Activated CD8-positive, alpha-beta T cell treated with anti-CD3 and anti-CD28 coated beads for 36 hours (primary cell): ENCODE measurements at regions not wholly inside any gene's neighbourhood (a gene's known extent, or its start where the extent isn't known, plus 50 kb on each side); places are given as distances from the start of the nearest gene placed in this dataset.
"Not testable (repeated sequence)": the region's sequence is repeated elsewhere in the genome, so short reads cannot be mapped to it uniquely, and the experiment has no call there.

Experiments
- ATAC-seq: fragments of 200-7000 bp; cut with Tn5 transposase; one replicate; pipeline ENCODE4 v1.10.0; 2021; ENCODE audit warnings: mild to moderate bottlenecking, moderate library complexity
- CTCF ChIA-PET: fragments of 350-600 bp; sonication (Branson Sonifier 250); formaldehyde crosslinking; loops from one replicate; lab custom pipeline; 2021; ENCODE audit warnings: antibody characterized with exemption; lab: Charles Lee
- POLR2A ChIA-PET: fragments of 350-600 bp; sonication (Branson Sonifier 250); formaldehyde crosslinking; loops from one replicate; lab custom pipeline; 2021; ENCODE audit warnings: antibody characterized with exemption; lab: Charles Lee
- DNase-seq: peaks from one replicate; pipeline ENCODE4 v3.0.0-alpha.2; 2020
- H3K27ac Mint-ChIP-seq: one replicate; pipeline ENCODE4 v1.8.0; 2021; ENCODE audit warnings: mild to moderate bottlenecking, mixed read lengths
- H3K27me3 Mint-ChIP-seq: one replicate; pipeline ENCODE4 v1.8.0; 2021; ENCODE audit warnings: mixed read lengths
- H3K36me3 Mint-ChIP-seq: one replicate; pipeline ENCODE4 v1.8.0; 2021; ENCODE audit warnings: low read depth, mixed read lengths
- H3K4me1 Mint-ChIP-seq: one replicate; pipeline ENCODE4 v1.8.0; 2021; ENCODE audit warnings: low read depth, mixed read lengths
- H3K4me3 Mint-ChIP-seq: one replicate; pipeline ENCODE4 v1.8.0; 2021; ENCODE audit warnings: mild to moderate bottlenecking, moderate library complexity, mixed read lengths
- H3K9me3 Mint-ChIP-seq: one replicate; pipeline ENCODE4 v1.8.0; 2021; ENCODE audit warnings: mixed read lengths
- CTCF ChIP-seq: fragments of 200-600 bp; IDR thresholded peaks from one replicate; pipeline ENCODE4 v1.8.0; 2022; ENCODE audit warnings: antibody characterized with exemption, mild to moderate bottlenecking
- intact Hi-C: fragments of 100-400 bp; cut with micrococcal nuclease; formaldehyde crosslinking; loops from one replicate; pipeline ENCODE4 v1.10.0; 2022

- POLR2A ChIA-PET, H3K4me1 Mint-ChIP-seq, H3K36me3 Mint-ChIP-seq, H3K9me3 Mint-ChIP-seq, H3K4me3 Mint-ChIP-seq, intact Hi-C loops, H3K27ac Mint-ChIP-seq, ATAC-seq, CTCF ChIA-PET, H3K27me3 Mint-ChIP-seq, DNase-seq: not testable (repeated sequence)
These were observed 128.6 kb downstream of the ACTR3 start for GRCh38 chr2:114018464-114018863.

- POLR2A ChIA-PET, result no interaction called here
- DNase-seq (no peak), ATAC-seq (no peak)
- H3K4me1 Mint-ChIP-seq, result no peaks in the 10 kb centered on the region
- no peak overlapping the region for H3K4me3 Mint-ChIP-seq
- H3K27ac Mint-ChIP-seq, result no peak overlapping the region
- peaks cover 7% of the 10 kb centered on the region for H3K27me3 Mint-ChIP-seq
- H3K36me3 Mint-ChIP-seq, result peaks cover 2% of the 10 kb centered on the region
- intact Hi-C loops, result no loop called here
- TF ChIP-seq CTCF, result no peak
- H3K9me3 Mint-ChIP-seq, result peaks cover 7% of the 10 kb centered on the region
- CTCF ChIA-PET, result no interaction called here
These were observed 130.8 kb downstream of the ACTR3 start for GRCh38 chr2:114020668-114021067.

- TF ChIP-seq CTCF, result no peak
- DNase-seq, result no peak
- Mint-ChIP-seq H3K4me3 (no peak overlapping the region), H3K36me3 (peaks cover 2% of the 10 kb centered on the region), H3K4me1 (no peaks in the 10 kb centered on the region), H3K27me3 (peaks cover 9% of the 10 kb centered on the region), H3K27ac (no peak overlapping the region), H3K9me3 (peaks cover 6% of the 10 kb centered on the region)
- ATAC-seq, result no peak
- ChIA-PET CTCF (no interaction called here), POLR2A (no interaction called here)
- intact Hi-C loops, result no loop called here
These were observed 132.6 kb downstream of the ACTR3 start for GRCh38 chr2:114022360-114023085.

- Mint-ChIP-seq H3K27me3 (peaks cover 9% of the 10 kb centered on the region), H3K9me3 (peaks cover 10% of the 10 kb centered on the region), H3K36me3 (peaks cover 2% of the 10 kb centered on the region), H3K4me1 (no peaks in the 10 kb centered on the region), H3K27ac (no peak overlapping the region), H3K4me3 (no peak overlapping the region)
- ChIA-PET CTCF (no interaction called here), POLR2A (no interaction called here)
- intact Hi-C loops, result no loop called here
- no peak for ATAC-seq
- no peak for TF ChIP-seq CTCF
- no peak for DNase-seq
These were observed 134.4 kb downstream of the ACTR3 start for GRCh38 chr2:114024326-114024725.

- H3K27ac Mint-ChIP-seq, result no peak overlapping the region
- peaks cover 9% of the 10 kb centered on the region for H3K27me3 Mint-ChIP-seq
- ChIA-PET CTCF (no interaction called here), POLR2A (no interaction called here)
- intact Hi-C loops, result no loop called here
- H3K4me3 Mint-ChIP-seq, result no peak overlapping the region
- DNase-seq (no peak), ATAC-seq (no peak)
- H3K36me3 Mint-ChIP-seq, result peaks cover 2% of the 10 kb centered on the region
- no peak for TF ChIP-seq CTCF
- no peaks in the 10 kb centered on the region for H3K4me1 Mint-ChIP-seq
- H3K9me3 Mint-ChIP-seq, result peaks cover 10% of the 10 kb centered on the region
These were observed 135.1 kb downstream of the ACTR3 start for GRCh38 chr2:114025030-114025429.
